ENCODE measurements at regions not wholly inside any gene's neighbourhood (a gene's known extent, or its start where the extent isn't known, plus 50 kb on each side); places are given as distances from the start of the nearest gene placed in this dataset.

DNA sequence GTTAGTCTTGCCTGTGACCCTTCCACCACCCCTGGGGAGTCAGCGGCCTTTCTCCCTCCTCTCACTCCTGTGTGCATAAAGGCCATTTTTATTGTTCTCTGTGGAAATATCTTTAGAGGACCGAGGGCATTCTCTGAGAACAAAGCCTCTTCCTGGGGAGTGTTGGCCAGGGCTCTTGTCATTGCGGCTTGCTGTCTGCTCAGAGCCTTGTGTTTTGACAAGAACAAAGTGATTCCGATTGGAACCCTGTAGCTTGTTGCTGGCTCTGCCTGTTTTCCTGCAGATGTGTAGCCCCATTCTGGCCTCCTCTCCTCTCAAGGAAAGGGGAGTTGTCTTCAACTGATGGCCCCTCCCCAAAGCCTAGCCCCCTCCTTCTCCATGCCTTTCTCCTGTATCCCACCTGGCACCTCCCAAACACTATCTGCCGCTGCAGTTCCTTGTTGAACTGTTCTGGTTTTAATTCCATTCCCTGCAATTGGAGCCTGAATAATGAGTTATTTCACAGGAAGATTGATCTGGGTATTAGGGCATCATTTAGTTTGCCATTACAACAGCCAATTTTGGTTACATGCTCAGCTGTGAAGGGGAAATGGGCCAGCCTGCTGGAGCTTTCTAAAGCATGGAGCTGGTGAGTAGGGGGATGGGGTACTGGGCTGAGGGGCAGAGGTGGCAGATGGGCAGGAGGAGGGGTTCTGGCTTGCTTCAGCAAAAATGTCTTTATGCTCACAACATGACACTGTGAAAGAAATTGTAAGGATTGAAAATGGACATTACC lies 252.5 kb downstream of the LRFN2 start:
- Histone ChIP-seq H3K36me3 (replicated peaks) (no peaks in the 10 kb centered on the region), H3K27ac (no peak overlapping the region), H3K4me3 (ENCODE audit: low read depth, low read length) (no peak overlapping the region), H3K27me3 (replicated peaks) (no peaks in the 10 kb centered on the region)
- in situ Hi-C loops (cut with HindIII; ENCODE audit: low pct_ligation_motif_present, low sequenced_read_pairs) = no loop called here
- TF ChIP-seq, protein P1, sequence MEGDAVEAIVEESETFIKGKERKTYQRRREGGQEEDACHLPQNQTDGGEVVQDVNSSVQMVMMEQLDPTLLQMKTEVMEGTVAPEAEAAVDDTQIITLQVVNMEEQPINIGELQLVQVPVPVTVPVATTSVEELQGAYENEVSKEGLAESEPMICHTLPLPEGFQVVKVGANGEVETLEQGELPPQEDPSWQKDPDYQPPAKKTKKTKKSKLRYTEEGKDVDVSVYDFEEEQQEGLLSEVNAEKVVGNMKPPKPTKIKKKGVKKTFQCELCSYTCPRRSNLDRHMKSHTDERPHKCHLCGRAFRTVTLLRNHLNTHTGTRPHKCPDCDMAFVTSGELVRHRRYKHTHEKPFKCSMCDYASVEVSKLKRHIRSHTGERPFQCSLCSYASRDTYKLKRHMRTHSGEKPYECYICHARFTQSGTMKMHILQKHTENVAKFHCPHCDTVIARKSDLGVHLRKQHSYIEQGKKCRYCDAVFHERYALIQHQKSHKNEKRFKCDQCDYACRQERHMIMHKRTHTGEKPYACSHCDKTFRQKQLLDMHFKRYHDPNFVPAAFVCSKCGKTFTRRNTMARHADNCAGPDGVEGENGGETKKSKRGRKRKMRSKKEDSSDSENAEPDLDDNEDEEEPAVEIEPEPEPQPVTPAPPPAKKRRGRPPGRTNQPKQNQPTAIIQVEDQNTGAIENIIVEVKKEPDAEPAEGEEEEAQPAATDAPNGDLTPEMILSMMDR (IDR thresholded peaks at IDR 0.05; ENCODE audit: low read depth, low read length, missing control alignments) = no peak
- DNase-seq = no peak

GRCh38 chr6:40331545-40331944 lies 255.6 kb downstream of the LRFN2 start:
- Histone ChIP-seq H3K4me3 (ENCODE audit: low read depth, low read length) (no peak overlapping the region), H3K27me3 (replicated peaks) (no peaks in the 10 kb centered on the region), H3K27ac (no peak overlapping the region), H3K36me3 (replicated peaks) (no peaks in the 10 kb centered on the region)
- TF ChIP-seq, protein P1 (IDR thresholded peaks at IDR 0.05; ENCODE audit: low read depth, low read length, missing control alignments) = no peak
- in situ Hi-C loops (cut with HindIII; ENCODE audit: low pct_ligation_motif_present, low sequenced_read_pairs) = no loop called here
- no peak for DNase-seq

- Histone ChIP-seq H3K27me3 (replicated peaks) (no peaks in the 10 kb centered on the region), H3K27ac (no peak overlapping the region), H3K4me3 (ENCODE audit: low read depth, low read length) (no peak overlapping the region), H3K36me3 (replicated peaks) (no peaks in the 10 kb centered on the region)
- TF ChIP-seq, protein P1 (IDR thresholded peaks at IDR 0.05; ENCODE audit: low read depth, low read length, missing control alignments) = no peak
- in situ Hi-C loops (cut with HindIII; ENCODE audit: low pct_ligation_motif_present, low sequenced_read_pairs) = no loop called here
- no peak for DNase-seq
Measured at GRCh38 chr6:40330301-40330721, 256.9 kb downstream of the LRFN2 start.

- Histone ChIP-seq H3K4me3 (ENCODE audit: low read depth, low read length) (no peak overlapping the region), H3K27ac (no peak overlapping the region), H3K36me3 (replicated peaks) (no peaks in the 10 kb centered on the region), H3K27me3 (replicated peaks) (no peaks in the 10 kb centered on the region)
- TF ChIP-seq, protein P1 (IDR thresholded peaks at IDR 0.05; ENCODE audit: low read depth, low read length, missing control alignments) = no peak
- DNase-seq = no peak
- in situ Hi-C loops (cut with HindIII; ENCODE audit: low pct_ligation_motif_present, low sequenced_read_pairs) = no loop called here
Measured at GRCh38 chr6:40328986-40329545, 258.1 kb downstream of the LRFN2 start.

DNA sequence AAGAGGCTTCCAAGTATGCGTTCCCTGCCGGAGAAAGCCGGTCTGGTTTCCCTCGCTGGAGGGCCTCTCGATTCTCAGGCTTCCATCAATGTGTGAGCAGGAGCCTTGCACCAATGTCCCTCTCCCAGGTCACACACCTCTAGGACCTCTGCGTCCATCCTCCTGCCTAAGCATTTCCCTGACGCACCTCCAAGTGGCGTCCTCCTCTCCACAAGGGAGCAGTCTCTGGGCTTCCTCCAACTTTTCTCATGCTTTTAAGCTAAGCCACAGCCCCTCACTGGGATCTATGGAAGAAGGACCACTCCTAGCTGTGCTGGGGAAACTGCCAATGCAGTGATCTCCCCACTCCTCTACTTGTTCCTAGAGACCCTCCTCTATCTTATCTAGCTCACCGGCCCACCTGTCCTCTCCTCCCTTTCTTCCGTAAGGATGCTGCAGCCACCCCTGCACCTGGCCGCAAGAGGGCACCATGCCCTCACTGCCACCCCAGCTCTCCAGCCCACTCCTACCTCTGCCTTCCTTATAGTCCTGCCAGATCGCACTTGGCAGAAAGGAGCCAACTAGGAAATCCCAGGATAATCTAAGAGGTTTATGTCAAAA lies 258.7 kb downstream of the LRFN2 start:
- no peak for DNase-seq
- TF ChIP-seq, protein P1 (IDR thresholded peaks at IDR 0.05; ENCODE audit: low read depth, low read length, missing control alignments) = peak; percentile 55
- in situ Hi-C loops (cut with HindIII; ENCODE audit: low pct_ligation_motif_present, low sequenced_read_pairs) = no loop called here

More for the DNA sequence above, 258.7 kb downstream of the LRFN2 start:
- Histone ChIP-seq H3K27ac (no peak overlapping the region), H3K36me3 (replicated peaks) (no peaks in the 10 kb centered on the region), H3K4me3 (ENCODE audit: low read depth, low read length) (no peak overlapping the region), H3K27me3 (replicated peaks) (no peaks in the 10 kb centered on the region)

All from brain microvascular endothelial cell (primary cell).